GM19193 (cell line): ENCODE measurements at regions not wholly inside any gene's neighbourhood (a gene's known extent, or its start where the extent isn't known, plus 50 kb on each side); places are given as distances from the start of the nearest gene placed in this dataset.

ENCODE experiments used
- POLR2A ChIP-seq: IDR thresholded peaks from 4 replicates; pipeline ENCODE4 v1.6.1; 2011; ENCODE audit not compliant: insufficient read depth, insufficient read length; ENCODE audit errors: extremely low read depth

GRCh38 chr5:164721656-164722055, 1216.2 kb downstream of the MAT2B start:
- no peak for TF ChIP-seq POLR2A

- TF ChIP-seq POLR2A: no peak
These were observed 1217.3 kb downstream of the MAT2B start for GRCh38 chr5:164722702-164723101.

DNA sequence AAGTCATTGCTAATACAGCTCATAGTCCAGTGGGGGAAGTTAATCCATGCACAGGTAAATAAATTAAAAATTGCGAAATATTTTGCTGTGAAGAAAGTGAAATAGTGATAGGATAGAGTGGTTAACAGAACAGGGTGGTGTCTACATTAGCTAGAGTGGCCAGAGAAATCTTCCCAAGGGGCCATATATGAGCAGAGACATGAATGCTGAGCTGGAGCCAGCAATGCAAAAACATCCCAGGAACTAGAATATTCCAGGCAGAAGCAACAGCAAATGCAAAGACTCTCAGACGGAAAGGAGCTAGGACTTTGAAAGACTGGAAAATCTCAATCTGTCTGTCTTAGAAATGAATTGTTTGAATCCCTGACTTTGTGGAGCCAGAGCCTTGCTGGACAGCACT, 1221.6 kb downstream of the MAT2B start:
- no peak for TF ChIP-seq POLR2A

DNA sequence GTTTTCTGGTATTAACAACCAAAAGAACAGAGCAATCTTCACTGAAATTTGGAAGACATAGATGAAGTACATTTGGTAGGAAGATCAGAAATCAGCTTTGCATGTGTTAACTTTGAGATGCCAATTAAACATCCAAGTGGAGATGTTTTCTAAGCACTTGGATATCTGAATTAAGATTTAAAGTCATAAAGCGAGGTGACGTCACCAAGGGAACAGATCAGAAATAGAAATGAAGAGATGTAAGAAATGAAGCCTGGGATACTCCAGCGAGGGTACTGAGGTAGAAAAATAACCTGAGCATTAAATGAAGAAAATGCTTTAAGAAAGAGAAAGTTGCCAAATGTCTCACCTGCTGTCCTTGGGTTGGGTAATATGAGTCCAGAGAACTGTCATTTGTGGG, 1223.3 kb downstream of the MAT2B start:
- TF ChIP-seq POLR2A: no peak

GRCh38 chr5:164735334-164735733, 1229.9 kb downstream of the MAT2B start:
- no peak for TF ChIP-seq POLR2A

- TF ChIP-seq POLR2A: no peak
These were observed 1236.0 kb downstream of the MAT2B start for GRCh38 chr5:164741376-164741775.

- no peak for TF ChIP-seq POLR2A
These were observed 1236.6 kb downstream of the MAT2B start for GRCh38 chr5:164742025-164742424.

DNA sequence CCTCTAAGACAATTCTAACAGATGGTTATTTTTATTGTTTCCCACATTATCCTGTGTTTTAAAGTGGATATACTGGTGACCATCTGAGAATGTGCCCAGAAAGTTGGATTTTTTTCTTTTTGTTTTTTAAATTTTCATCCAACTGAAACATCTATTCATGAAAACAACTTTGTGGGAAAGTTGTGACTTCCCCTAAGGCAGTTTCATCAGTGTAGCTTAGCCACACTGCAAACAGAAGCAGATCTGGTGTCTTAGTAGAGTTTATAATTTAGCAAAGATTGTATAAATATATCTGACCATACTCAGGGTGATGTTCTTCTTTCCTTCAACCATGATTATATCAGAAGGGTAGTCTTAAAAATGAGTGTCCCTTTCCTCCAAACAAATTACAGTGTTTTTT, 1241.3 kb downstream of the MAT2B start:
- TF ChIP-seq POLR2A: no peak

GRCh38 chr5:164747371-164747770, 1242.0 kb downstream of the MAT2B start:
- TF ChIP-seq POLR2A: no peak

DNA sequence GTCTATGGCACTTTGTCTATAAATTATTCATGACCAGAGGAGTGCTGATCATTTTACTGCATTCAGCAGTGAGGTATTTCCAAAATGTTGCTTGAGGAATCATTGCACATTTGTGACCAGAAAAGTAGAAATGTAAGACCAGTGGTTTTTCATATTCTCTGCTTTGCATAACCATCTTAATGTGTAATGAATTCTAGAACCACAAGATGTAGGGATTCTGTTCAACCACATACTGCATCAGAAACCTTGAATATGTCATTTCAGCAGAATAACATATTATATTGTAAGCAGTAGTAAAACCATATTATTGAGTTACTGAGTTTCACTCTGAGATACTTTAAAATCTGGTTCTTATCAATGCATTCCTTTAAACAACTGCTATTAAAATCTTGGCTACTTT, 1243.4 kb downstream of the MAT2B start:
- no peak for TF ChIP-seq POLR2A

- no peak for TF ChIP-seq POLR2A
These were observed 1248.0 kb downstream of the MAT2B start for GRCh38 chr5:164753434-164753833.

DNA sequence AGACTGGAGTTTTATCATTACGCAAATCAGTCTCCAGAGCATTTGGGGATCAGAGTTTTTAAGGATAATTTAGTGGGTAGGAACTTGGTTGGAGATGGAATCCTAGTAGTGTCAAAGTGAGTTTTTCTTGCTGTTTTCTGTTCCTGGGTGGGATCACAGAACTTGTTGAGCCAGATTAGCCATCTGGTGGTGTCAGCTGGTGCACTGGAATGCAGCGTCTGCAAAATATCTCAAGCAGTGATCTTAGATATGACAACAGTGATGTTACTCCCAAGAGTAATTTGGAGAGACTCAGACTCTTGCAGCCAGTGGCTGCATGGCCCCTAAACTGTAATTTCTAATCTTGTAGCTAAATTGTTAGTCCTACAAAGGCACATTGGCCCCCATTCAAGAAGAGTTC, 1257.8 kb downstream of the MAT2B start:
- no peak for TF ChIP-seq POLR2A

GRCh38 chr5:164772122-164772521, 1266.7 kb downstream of the MAT2B start:
- no peak for TF ChIP-seq POLR2A

DNA sequence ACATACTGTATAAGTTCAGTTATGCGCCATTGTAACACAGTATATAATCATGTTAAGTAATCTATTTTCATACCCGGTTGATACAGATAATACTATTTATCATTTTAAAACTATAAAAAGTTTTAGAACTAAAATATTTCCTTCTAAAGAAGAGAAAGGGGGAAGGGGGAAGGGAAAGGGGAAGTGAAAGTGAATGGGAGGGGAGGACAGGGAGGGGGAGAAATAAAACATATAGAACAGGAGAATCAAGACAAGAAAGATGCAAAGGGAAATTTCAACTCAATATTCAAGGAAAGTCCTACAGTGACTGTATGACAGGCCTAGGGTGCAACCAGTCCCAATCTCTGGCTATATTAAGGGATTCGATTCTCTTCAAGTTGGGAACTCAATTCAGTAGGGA, 1278.8 kb downstream of the MAT2B start:
- TF ChIP-seq POLR2A: no peak

DNA sequence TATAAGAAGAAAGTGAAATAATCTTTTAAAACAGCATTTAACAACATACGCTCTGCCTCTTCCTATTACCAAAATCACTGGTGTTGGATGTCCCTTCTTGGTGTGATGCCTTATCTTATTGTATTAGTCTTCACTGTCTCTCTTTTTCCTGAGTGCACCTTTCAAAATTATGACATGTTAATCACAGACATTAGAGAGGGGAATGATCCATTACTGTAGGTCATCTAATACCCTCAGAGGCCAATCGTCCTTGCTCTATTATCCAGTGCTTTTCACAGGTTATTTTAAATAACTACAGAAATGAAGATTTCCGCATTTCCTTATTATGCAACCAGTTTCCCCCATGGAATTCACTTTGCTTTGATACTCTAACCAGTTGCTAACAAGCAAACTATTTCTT, 1292.7 kb downstream of the MAT2B start:
- no peak for TF ChIP-seq POLR2A

- no peak for TF ChIP-seq POLR2A
These were observed 1294.0 kb downstream of the MAT2B start for GRCh38 chr5:164799391-164799790.

GRCh38 chr5:164801910-164802309, 1296.5 kb downstream of the MAT2B start:
- no peak for TF ChIP-seq POLR2A
